GM21526 (cell line): ENCODE measurements at regions not wholly inside any gene's neighbourhood (a gene's known extent, or its start where the extent isn't known, plus 50 kb on each side); places are given as distances from the start of the nearest gene placed in this dataset.

Experiments
- ATAC-seq: cut with Tn5 transposase; IDR thresholded peaks from one replicate; pipeline ENCODE4 v1.9.1; 2021; ENCODE audit warnings: moderate library complexity; ENCODE audit not compliant: unreplicated experiment, low FRiP score

DNA sequence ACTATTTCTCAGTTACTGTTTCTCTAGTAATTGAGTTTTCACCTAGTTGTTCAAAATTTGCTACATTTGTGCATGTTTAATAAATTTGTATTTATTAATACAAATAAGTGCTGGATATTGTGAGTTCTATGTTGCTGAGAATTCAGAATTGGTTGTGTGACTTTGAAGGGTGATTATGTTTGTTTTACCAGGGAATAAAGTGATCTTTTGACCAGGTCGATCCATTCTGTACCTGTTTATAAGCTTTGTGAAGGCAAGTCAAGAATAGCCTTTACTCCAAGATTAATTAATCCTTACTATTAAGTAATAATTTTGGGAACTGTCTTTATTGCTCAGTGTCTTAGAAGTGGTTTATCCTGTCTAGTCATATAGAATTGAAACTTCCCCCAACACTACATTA lies 230.0 kb upstream of the GYPC start:
- ATAC-seq, result no peak

DNA sequence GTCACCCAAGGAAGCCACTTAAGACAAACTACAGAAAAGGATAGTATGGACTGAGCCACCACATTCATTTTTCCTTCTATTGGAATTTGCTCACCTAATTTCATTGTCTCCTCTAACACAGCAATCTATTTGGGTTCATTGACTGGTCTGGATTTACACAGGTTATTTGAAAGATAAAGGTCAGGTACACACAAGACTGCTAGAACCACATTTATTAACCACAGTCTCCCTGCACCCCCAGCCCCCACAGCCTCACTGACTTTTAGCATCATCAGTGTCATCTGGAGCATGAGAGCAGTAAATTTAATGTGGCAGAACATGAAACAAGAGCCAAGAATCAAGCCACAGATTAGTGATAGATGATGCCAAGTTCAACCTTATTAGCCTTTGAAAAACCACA lies 226.9 kb upstream of the GYPC start:
- ATAC-seq, result no peak

DNA sequence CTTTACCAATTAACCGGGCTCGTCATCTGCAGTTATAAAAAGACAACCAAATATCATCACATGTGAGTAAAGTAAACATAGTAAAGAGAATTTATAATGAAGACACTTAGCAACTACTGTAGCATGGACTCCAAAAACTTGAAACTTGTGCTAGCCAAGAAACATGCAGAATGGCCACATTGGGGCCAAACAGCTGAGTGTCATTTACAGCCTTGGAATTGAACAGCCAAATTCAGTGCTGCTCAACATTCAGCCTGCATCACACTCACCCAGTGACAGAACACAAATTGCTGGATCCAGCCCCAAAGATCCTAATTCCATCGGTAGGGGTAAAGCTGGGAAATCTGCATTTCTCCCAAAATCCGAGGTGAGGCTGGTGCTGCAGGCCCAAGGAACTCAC lies 224.8 kb upstream of the GYPC start:
- no peak for ATAC-seq

DNA sequence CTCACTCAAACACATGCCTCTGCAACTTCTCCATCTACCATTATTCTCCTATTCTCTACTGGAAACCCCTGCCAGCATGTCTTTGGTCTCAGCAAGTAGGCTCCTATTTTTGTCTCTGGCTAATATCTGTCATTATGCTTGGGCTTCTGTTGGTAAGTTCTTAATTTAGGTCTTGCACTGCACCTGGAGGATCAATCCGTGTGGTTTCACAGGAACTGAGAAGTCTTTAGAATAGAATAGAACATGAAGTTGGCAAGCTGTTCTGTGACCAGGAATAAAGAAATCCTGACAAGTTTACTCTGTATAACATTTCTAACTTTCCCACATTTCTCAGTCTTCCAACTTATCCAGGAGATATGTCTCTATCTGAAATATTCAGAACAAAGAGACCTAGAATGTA lies 219.5 kb upstream of the GYPC start:
- no peak for ATAC-seq

DNA sequence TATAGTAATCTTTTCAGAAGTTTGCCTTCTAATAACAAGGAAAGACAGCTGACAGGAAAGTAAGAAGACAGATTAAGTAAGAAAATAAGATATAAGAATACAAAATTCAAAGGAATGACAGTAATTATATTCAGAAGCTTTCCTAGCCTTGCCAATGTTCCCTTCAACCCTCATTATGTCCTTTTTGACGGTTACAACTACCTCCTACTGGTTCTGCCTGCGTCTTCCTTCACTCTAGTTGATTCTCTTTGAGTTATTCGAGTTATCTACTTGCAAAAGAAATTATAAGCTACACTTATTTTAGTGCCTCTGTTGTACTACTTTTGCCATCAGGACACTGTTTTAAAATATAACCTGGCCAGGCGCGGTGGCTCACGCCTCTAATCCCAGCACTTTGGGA lies 218.9 kb upstream of the GYPC start:
- ATAC-seq, result no peak

DNA sequence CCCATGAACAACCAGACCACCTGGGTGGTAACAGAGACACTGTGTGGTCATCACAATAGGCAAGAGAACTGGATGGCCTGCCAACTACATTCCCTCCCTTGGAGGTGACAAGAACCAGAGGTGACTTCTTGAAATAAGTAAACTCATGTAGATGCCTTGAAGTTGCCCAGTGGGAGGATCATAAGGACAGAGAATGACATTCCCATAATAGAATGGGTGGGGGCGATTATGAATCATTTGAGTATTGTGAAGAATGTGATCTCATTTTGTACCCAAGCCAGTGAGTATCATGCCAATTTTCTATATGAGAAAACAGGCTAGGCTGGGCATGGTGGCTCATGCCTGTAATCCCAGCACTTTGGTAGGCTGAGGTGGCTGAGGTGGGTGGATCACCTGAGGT lies 211.4 kb upstream of the GYPC start:
- ATAC-seq, result no peak

DNA sequence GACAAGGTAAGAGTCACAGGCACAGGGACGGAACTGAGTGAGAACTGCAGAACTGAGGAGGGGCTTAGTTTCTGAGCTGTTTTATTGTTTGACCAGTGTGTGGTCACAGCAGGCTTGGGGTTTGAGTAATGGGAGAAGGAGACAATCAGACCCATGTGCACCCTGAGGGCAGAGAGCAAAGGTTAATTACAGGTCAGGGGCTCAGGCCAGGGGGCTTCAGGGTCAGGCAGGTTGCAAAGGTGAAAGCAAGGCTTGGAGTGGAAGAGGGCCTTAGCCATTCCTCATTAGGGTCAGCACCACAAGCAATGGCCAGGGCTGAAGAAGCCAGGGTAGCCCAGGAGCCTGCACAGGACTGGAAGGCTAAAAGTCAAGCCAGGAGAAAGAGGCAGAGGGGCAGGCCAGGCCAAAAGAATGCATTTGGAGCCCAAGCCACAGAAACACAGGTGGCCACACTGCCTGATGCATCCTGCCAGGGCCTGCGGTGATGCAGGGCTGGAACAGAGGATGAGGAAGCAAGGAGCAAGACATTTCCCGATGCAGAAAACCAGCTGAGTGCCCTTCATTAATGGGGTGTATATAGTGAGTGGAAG lies 209.8 kb upstream of the GYPC start:
- no peak for ATAC-seq

DNA sequence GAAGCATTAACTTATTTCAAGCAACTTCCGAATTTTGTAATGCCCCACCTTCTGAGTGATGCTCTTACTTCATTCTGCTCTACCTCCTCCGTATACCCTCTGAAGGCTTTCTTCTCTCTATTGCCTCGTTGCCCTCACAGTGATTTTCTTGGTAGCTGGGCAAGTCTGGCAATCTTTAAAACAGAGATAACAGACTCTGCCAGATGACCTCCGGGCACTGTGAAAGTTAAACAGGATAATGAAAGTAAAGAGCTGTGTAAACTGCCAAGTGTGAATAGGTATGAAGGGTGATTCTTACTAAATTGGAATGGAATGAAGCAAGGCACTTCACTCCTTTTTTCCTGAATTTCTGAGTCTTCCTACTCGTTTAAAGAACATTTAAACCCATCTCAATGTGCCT lies 207.3 kb upstream of the GYPC start:
- ATAC-seq, result no peak

DNA sequence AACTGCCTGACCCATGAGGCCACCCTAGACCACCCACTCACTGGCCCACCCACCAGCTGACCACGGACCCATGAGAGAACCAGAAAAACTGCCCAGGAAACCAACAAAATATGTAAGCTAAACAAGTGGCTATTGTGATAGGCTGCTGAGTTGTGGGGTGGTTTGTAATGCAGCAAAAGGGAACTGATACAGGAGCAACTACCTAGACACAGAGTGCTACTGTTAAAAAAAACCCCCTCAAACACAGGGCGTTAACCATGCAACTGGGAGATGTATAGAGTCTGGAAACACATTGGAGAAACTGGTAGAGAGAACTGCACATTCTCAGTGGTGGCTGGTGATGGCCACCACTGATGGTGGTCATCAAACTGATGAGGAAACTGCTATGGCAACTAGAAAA lies 206.3 kb upstream of the GYPC start:
- peak; percentile 96 for ATAC-seq

DNA sequence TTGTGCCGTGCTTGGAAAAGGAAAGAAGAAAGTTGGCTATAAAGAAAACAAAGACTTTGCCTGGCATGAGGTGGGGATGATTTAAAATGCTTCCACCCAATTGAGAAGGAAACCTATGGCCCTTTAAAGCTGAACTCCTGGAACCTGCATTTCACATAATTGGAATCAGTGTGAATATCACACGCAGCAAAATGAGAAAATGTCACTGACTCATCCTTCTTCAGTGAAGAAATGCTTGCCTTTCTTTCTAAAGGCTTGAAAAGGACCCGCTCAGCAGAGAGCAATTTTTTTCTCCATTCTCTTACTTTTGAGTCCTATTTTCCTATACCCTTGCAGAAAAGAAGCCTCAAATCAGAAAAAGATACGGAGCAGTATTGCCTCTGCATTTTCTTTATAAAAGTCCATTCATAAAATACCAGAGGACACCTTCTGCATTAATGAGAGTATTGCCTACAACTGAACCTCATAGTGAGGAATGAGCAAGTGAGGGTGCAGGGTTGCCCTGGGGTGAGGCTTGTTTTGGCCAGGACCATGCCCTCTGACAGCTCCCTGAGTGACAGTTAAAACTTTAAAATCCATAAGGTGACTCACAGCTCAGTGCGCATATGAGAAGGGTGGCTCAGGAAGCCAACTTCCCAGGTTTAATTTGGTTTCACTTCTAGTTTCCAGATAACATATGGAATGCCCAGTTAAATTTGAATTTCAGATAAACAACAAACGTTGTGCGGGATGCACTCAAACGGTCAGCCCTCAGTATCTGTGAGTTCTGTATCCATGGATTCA lies 191.9 kb upstream of the GYPC start:
- no peak for ATAC-seq

DNA sequence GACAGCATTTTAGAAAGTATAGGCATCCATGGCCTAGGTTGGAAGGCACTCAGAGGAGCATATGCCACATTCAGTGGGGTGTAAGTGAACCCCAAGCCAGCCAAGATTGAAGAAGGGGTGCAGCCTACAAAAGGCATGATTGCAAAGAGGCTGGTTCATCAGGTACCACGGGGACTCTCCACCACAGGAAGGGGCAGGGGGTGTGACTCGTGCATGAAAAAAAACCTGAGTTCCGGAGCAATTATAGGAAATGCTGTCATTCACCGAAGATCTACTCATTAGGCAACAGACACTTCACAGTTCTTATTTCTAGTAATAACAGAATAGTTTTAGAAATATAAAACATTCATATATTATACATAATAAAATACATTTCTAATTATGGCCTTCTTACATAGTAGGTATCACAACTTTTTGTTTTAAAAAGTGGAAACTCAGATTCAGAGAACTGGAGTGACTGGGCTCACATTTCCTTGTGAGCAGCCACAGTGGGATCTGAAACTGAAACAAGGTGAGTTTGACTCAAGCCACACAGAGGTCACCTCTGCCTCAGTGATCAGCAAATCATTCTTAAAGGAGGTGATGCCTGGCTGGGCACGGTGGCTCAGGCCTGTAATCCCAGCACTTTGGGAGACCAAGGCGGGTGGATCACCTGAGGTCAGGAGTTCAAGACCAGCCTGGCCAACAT lies 188.4 kb upstream of the GYPC start:
- peak; percentile 95 for ATAC-seq

DNA sequence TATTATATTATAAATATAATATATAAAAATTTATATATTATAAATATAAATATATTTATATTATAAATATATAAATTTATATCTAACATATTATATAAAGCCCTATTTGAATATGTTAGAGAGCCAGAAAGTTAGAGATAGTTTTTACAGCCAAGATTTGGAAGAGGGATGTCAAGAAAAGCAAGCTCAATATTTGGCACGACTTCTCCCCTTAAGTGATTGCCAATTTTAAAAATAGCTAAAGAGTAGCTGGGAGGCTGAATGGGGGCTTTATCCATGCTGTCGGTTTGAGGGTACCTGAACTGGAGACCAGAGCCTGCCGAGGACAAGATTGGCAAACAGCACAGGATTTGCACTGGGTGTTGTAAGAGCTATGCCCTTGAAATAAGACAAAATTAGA lies 180.9 kb upstream of the GYPC start:
- no peak for ATAC-seq

DNA sequence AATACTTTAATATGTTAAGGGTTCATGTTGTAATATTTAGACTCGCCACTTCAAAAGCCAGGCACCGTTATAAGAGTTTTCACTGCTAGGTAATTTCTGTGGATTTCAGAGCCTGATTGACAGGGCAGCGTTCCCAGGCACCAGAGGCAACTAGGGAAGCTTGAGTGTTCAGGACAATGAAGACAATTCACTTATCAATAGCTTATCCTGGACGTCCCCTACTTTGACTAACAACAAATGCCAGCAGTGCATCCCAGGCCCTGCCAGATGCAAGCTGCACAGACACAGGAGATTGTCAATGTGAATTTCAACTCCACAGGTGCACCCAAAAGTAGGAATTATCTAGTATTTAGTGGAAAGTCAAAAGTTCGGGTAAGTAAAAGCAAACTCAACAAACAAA lies 179.3 kb upstream of the GYPC start:
- ATAC-seq, result no peak

DNA sequence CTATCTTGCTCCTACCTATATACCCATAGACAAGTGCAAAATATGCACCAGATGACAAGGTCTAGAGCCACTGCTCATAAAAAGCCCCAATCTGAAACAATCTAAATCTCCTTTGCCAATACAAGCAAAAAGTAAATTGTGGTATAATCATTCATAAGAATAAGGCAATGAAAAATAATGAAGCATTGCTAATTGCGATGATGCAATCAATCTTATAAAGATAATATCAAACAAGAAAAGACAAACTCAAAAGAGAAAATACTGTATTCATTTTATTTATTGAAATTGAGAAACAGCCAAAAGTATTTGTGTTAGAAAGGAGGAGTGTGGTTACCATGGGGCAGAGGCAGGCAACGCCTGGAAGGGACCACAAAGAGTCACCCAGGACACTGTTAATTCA lies 175.9 kb upstream of the GYPC start:
- no peak for ATAC-seq

DNA sequence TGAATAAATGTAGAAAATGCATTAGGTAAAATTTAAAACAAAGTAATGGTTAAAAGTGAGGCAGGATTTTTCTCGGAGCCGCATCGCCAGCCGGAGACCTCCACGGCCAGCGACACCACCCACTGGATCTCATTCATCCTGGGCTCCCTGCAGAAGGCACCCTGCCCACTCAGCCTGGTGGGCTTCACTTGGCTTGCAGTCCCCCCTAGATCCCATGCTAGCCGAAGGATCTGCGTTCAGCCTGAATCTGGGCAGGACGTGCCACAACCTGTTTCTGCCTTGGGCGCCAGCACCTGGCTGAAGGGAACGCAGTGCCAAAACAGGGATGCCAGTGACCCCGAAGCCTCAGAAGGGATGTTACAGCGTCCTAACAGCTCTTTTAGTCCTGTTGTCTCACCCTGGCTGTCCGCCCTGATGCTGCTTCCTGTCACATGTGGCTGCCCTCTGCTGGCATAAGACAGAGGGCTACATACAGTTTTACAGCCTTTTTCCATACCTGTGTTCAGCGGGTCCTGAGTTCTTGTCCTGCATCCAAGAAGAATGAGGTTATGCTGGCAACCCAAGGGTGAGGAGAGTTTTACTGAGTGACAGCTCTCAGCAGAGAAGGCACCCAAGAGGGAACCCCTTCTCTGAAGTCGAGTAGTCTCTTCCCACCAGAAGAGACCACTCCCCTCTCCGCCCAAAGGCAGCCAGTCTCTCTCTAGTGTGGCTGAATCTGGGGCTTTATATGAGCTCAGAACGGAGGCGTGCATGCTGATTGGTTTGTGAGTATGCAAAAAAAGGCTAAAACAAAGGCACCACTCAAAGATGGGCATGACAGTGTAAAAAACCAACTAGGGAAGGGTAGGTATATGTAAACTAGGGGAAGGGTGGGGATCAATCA lies 173.1 kb upstream of the GYPC start:
- no peak for ATAC-seq

DNA sequence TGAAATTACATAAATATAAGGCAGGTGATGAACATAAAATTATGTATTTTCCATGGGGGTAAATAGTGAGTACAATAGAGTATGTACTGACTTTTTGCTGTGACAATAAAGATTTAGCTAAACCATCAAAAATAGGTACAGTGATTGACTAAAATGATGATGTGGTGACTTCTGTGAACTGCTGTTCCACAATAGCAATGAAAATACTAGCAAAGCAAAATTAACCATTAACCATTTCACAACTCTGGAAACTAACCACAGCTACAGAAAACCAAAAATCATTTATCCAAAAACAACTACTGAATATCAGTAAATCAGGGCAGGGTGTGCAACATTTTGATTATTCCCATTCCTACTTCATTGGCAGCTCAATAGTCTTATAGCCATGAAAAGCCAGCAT lies 161.4 kb upstream of the GYPC start:
- ATAC-seq, result no peak

DNA sequence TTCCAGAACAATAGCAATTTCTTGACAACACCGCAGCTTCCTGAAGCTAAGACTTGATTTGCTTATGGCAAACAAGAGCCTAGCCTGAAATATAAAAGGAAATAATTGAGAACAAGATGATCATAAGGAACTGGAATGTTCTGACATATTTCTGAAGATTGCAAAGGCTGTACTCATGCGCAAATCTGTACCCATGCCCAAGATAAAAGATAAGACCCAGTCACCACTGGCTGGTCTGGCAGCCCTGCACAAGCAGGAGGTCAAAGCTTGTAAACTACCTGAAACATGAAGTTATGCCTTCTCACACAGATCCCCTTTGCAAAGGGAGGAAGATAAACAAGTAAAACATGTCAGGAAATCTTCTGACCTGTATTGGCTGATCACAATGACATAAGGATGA lies 160.8 kb upstream of the GYPC start:
- ATAC-seq, result no peak

DNA sequence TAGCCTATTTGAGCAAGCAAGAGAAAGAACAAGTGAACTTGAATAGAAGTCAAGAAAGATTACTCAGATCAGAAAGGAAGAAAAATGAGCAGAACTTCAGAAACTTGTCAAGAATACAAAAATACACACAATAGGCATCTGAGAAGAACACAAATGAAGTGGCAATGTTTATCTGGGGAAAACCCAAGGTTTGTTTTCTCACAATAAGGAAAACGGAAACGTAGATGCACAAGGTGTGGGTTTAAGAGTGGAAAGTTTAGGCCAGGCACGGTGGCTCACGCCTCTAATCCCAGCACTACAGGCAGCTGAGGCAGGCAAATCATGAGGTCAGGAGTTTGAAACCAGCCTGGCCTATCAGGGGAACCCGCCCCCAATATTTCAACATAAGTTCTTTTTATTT lies 159.5 kb upstream of the GYPC start:
- ATAC-seq, result peak; percentile 96

DNA sequence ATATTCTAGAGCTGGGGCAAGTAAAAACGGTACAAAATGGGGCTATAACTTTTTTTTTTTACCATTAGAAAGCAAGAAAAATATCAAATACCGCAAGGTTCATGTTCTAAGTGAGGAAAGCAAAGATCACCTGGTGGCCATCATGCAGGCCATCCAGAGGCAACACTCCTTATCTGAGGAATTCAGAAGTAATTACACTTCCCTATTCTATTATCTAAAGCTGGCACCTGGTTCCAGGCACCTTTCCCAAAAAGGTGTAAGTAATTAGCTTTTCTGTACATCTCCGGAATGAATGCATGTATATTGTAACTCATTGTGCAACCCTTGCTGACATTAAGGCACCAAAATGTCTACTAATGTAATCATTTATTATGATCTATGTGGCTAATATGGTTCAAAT lies 152.5 kb upstream of the GYPC start:
- ATAC-seq, result no peak

DNA sequence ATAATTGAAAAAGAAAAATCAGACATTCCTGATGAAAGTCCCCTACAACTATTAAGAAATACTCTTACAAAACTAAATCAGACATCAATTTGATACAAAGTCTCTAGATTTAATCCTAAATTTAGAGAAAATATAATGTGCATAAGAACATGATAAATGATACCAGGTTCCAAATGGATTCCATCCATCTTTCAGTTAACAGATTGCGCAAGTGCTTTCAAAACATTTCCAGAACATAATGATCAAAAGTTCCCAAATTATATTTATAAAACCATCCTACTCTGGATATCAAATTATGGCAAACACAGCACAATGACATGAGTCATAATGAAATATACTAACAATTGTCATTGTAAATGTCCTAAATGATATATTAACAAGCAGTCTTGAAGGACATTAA lies 151.0 kb upstream of the GYPC start:
- ATAC-seq, result no peak

DNA sequence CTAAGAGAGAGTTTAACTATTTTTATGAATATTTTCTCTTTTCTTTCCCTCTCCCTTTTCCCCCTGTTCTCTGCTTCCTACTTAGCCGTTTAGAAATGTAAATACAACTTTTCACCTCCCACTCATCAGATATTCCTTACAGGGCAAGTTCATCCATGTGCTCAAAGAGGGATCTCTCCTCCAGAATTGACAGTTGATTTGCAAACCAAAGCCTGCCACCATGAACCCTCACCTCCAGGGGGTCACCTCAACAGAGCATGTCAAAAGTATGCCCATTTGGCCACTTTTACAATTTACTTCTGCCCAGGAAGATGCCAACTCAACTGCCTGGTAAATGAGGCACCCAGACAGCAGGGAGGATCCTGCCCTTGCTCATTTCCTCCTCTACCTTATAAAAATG lies 149.2 kb upstream of the GYPC start:
- ATAC-seq, result no peak
